Neuronal stem cell (in vitro differentiated cells): ENCODE measurements at regions not wholly inside any gene's neighbourhood (a gene's known extent, or its start where the extent isn't known, plus 50 kb on each side); places are given as distances from the start of the nearest gene placed in this dataset.
A peak's percentile ranks its signal among the peaks of the same experiment; 100 is the strongest.

Experiments used
- DNase-seq: peaks from one replicate; pipeline ENCODE4 v3.0.0-alpha.2; 2013; ENCODE audit warnings: low spot score
- H2AFZ ChIP-seq: one replicate; pipeline ENCODE4 v1.6.1; 2013; ENCODE audit warnings: mild to moderate bottlenecking, low read length, inconsistent platforms
- H2AK5ac ChIP-seq: 2 replicates; pipeline ENCODE4 v1.6.1; 2013; ENCODE audit warnings: low read depth, mild to moderate bottlenecking, inconsistent platforms, low read length, moderate library complexity, mixed read lengths
- H2BK120ac ChIP-seq: 2 replicates; pipeline ENCODE4 v1.6.1; 2013; ENCODE audit warnings: low read depth, mild to moderate bottlenecking, inconsistent platforms, low read length, moderate library complexity, mixed read lengths
- H2BK12ac ChIP-seq: one replicate; pipeline ENCODE4 v1.6.1; 2013; ENCODE audit warnings: low read length, inconsistent platforms
- H2BK15ac ChIP-seq: 2 replicates; pipeline ENCODE4 v1.6.1; 2013; ENCODE audit warnings: mild to moderate bottlenecking, low read length, inconsistent platforms, mixed read lengths
- H2BK5ac ChIP-seq: one replicate; pipeline ENCODE4 v1.6.1; 2013; ENCODE audit warnings: inconsistent platforms, mild to moderate bottlenecking, low read length, moderate library complexity
- H3K14ac ChIP-seq: one replicate; pipeline ENCODE4 v1.6.1; 2013; ENCODE audit warnings: low read length, inconsistent platforms
- H3K18ac ChIP-seq: 2 replicates; pipeline ENCODE4 v1.6.1; 2013; ENCODE audit warnings: low read length, inconsistent platforms
- H3K23ac ChIP-seq: 2 replicates; pipeline ENCODE4 v1.6.1; 2013; ENCODE audit warnings: low read depth, mild to moderate bottlenecking, mixed read lengths, low read length, inconsistent platforms; ENCODE audit not compliant: poor library complexity
- H3K27ac ChIP-seq: replicated peaks from 3 replicates; pipeline ENCODE4 v1.5.1; 2013; ENCODE audit warnings: low read length, inconsistent platforms
- H3K27me3 ChIP-seq, 3 experiments: 2 replicates each; pipeline ENCODE4 v1.6.1; 2013; ENCODE audit warnings: low read length in 3 of 3, mild to moderate bottlenecking in 2 of 3, inconsistent platforms in 1 of 3, low read depth in 1 of 3, mixed read lengths in 1 of 3, moderate library complexity in 1 of 3; ENCODE audit not compliant: control insufficient read depth in 3 of 3, insufficient read depth in 3 of 3
- H3K36me3 ChIP-seq, 2 donors: replicated peaks in 1 of 2; 2 replicates each; pipeline ENCODE4 v1.6.1; 2013; ENCODE audit warnings: low read length in 2 of 2; ENCODE audit not compliant: control insufficient read depth in 2 of 2, insufficient read depth in 2 of 2
- H3K4ac ChIP-seq: 2 replicates; pipeline ENCODE4 v1.6.1; 2013; ENCODE audit warnings: inconsistent platforms, mild to moderate bottlenecking, low read length, moderate library complexity
- H3K4me1 ChIP-seq, 2 donors: 1 replicate in 1 of 2; 2 replicates in 1 of 2; pipeline ENCODE4 v1.6.1; 2013; ENCODE audit warnings: low read length in 2 of 2, low read depth in 1 of 2; ENCODE audit not compliant: control insufficient read depth in 2 of 2, insufficient read depth in 1 of 2
- H3K4me2 ChIP-seq: one replicate; pipeline ENCODE4 v1.6.1; 2013; ENCODE audit warnings: mild to moderate bottlenecking, low read length, inconsistent platforms; ENCODE audit not compliant: insufficient read depth, poor library complexity, severe bottlenecking
- H3K4me3 ChIP-seq, 2 donors: 2 replicates each; pipeline ENCODE4 v1.5.1; 2013; ENCODE audit warnings: low read length in 2 of 2, mild to moderate bottlenecking in 2 of 2, inconsistent platforms in 1 of 2, moderate library complexity in 1 of 2
- H3K79me1 ChIP-seq: one replicate; pipeline ENCODE4 v1.6.1; 2013; ENCODE audit warnings: low read depth, mild to moderate bottlenecking, inconsistent platforms, low read length, moderate library complexity
- H3K9ac ChIP-seq: one replicate; pipeline ENCODE4 v1.6.1; 2013; ENCODE audit warnings: mild to moderate bottlenecking, low read depth, low read length, inconsistent platforms; ENCODE audit not compliant: poor library complexity
- H3K9me3 ChIP-seq, 2 donors: replicated peaks in 1 of 2; 2 replicates each; pipeline versions ENCODE3 to v1.6.1; 2013; ENCODE audit warnings: low read length in 2 of 2, mild to moderate bottlenecking in 2 of 2, inconsistent platforms in 1 of 2, low read depth in 1 of 2, mixed read lengths in 1 of 2, moderate library complexity in 1 of 2; ENCODE audit not compliant: control insufficient read depth in 2 of 2, insufficient read depth in 1 of 2
- H4K8ac ChIP-seq: one replicate; pipeline ENCODE4 v1.6.1; 2013; ENCODE audit warnings: low read depth, mild to moderate bottlenecking, inconsistent platforms, low read length, moderate library complexity
- H4K91ac ChIP-seq: one replicate; pipeline ENCODE4 v1.6.1; 2013; ENCODE audit warnings: low read length, low read depth, mild to moderate bottlenecking, inconsistent platforms; ENCODE audit not compliant: poor library complexity
- WGBS, 2 donors: extraction: QIAGEN DNeasy Blood & Tissue Kit; methylation state at CpG; one replicate each; pipeline ENCODE4 v1.1.7; 2013; ENCODE audit warnings: missing lambda C conversion rate in 2 of 2, mixed read lengths in 1 of 2; ENCODE audit not compliant: insufficient read length in 2 of 2, insufficient replicate concordance in 1 of 2; ENCODE audit errors: extremely low coverage in 2 of 2; 5-methylcytosine and 5-hydroxymethylcytosine counted together

DNA sequence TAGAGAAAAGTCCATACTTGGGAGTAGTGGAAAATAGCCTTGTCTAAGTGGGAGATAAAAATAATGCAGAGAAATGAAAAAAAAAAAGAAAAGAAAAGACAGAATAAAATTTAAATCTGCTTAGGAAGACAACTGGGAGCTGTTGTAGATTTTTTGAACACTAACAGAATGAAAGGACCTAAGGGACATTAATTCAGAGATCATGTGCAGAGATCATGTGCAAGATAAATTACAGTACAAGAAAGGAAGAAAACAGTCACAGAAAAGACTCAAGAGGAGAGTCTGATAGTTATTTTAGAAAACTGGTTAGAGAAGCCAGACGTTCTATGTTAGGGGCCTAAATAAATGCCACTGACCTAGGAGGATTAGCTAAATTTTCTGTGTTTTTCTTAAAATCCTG, 1226.8 kb upstream of the NUDT12 start:
- H3K4me3 ChIP-seq, result no peak overlapping the region
- H4K8ac ChIP-seq, result no peak overlapping the region
- H3K79me1 ChIP-seq, result no peaks in the 10 kb centered on the region
- no CpG with 5 or more reads among the region's 1 CpG for WGBS, 2 donors
- no peak overlapping the region for H2BK5ac ChIP-seq
- H3K27ac ChIP-seq, result no peak overlapping the region
- no peak overlapping the region for H2BK15ac ChIP-seq
- H3K4me1 ChIP-seq, result no peaks in the 10 kb centered on the region
- no peaks in the 10 kb centered on the region for H3K36me3 ChIP-seq
- no peak overlapping the region for H3K4me2 ChIP-seq
- H4K91ac ChIP-seq, result no peak overlapping the region
- no peaks in the 10 kb centered on the region for H3K9me3 ChIP-seq
- no peak overlapping the region for H2BK12ac ChIP-seq
- H3K14ac ChIP-seq, result no peak overlapping the region
- H3K23ac ChIP-seq, result no peak overlapping the region
- H3K27me3 ChIP-seq, result no peaks in the 10 kb centered on the region
- no peak overlapping the region for H2BK120ac ChIP-seq
- no peak overlapping the region for H3K18ac ChIP-seq
- no peak overlapping the region for H2AK5ac ChIP-seq
- no peak overlapping the region for H3K9ac ChIP-seq
- DNase-seq, result no peak
- no peak overlapping the region for H2AFZ ChIP-seq
- H3K4ac ChIP-seq, result no peak overlapping the region

DNA sequence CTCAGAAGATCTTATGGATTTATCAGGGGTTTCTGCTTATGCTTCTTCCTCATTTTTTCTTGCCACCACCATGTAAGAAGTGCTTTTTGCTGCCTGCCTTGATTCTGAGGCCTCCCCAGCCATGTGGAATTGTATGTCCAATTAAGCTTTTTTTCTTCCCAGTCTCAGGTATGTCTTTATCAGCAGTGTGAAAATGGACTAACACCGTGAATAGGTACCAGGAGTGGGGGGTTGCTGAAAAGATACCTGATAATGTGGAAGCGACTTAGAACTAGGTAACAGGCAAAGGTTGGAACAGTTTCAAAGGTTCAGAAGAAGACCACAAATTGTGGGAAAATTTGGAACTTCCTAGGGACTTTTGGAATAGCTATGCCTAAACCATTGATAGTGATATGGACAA, 1222.5 kb upstream of the NUDT12 start:
- Histone ChIP-seq H3K23ac (no peak overlapping the region), H3K27me3 (no peaks in the 10 kb centered on the region), H3K4me1 (no peaks in the 10 kb centered on the region), H3K18ac (no peak overlapping the region), H3K9me3 (no peaks in the 10 kb centered on the region), H4K91ac (no peak overlapping the region), H2BK5ac (no peak overlapping the region), H4K8ac (no peak overlapping the region), H3K4me2 (no peak overlapping the region), H3K79me1 (no peaks in the 10 kb centered on the region), H2AK5ac (no peak overlapping the region), H2AFZ (no peak overlapping the region), H2BK12ac (no peak overlapping the region), H3K4ac (no peak overlapping the region), H3K4me3 (no peak overlapping the region), H3K14ac (no peak overlapping the region), H3K9ac (no peak overlapping the region), H2BK15ac (no peak overlapping the region), H3K27ac (no peak overlapping the region), H2BK120ac (no peak overlapping the region), H3K36me3 (no peaks in the 10 kb centered on the region)
- DNase-seq, result no peak
- no CpG with 5 or more reads among the region's 2 CpGs for WGBS, 2 donors

DNA sequence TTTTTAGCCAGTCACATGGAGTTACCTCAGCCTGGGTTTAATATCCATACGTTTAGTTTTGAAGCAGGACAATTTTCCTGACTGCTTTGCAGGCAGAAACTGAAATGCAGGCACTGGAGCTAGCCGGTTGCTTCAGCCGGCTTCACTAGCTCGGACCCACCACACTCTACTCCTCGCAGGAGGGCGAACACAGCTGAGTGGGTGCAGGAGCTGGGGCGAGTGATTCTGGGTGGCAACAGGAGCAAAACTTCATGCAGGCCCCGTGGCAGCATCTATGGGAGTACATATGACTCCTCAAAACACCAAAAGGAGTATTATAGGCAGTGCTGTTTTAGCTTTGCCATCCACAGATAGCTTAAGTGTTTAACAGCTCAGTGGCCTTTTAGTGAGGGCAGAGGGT, 1211.8 kb upstream of the NUDT12 start:
- no peak overlapping the region for H4K8ac ChIP-seq
- no CpG with 5 or more reads among the region's 8 CpGs for WGBS, 2 donors
- H3K9ac ChIP-seq, result no peak overlapping the region
- no peak overlapping the region for H3K4ac ChIP-seq
- H2AFZ ChIP-seq, result peak overlapping the region; percentile 29
- H3K36me3 ChIP-seq, result no peaks in the 10 kb centered on the region
- H3K18ac ChIP-seq, result no peak overlapping the region
- H4K91ac ChIP-seq, result no peak overlapping the region
- H3K27me3 ChIP-seq, result no peaks in the 10 kb centered on the region
- H3K9me3 ChIP-seq, result peaks cover 0 to 3% of the 10 kb centered on the region in 2 donors
- H2BK15ac ChIP-seq, result no peak overlapping the region
- no peak overlapping the region for H2BK5ac ChIP-seq
- H2BK12ac ChIP-seq, result no peak overlapping the region
- no peak overlapping the region for H3K4me3 ChIP-seq
- no peak overlapping the region for H3K27ac ChIP-seq
- no peak overlapping the region for H3K4me2 ChIP-seq
- no peaks in the 10 kb centered on the region for H3K4me1 ChIP-seq
- H2BK120ac ChIP-seq, result no peak overlapping the region
- no peak for DNase-seq
- H3K14ac ChIP-seq, result no peak overlapping the region
- H3K23ac ChIP-seq, result no peak overlapping the region
- H2AK5ac ChIP-seq, result no peak overlapping the region
- H3K79me1 ChIP-seq, result no peaks in the 10 kb centered on the region

DNA sequence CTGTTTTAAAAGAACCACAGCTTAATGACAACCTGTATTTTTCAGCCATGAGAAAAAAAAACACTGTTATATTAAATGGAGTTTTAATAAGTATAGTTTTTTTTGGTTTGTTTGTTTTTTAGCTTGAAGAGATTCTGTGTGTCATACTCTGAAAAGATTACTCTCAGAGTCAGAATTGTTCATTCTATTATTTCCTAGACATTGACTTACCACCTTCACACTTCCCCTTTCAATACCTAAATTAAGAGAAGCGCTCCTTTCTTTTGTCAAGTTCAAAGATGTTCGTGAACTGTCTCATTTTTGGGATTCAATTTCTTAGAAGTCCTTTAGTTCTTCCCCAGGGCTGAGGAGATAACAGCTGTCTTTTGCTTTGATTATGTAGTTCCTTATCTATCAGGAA, 1201.6 kb upstream of the NUDT12 start:
- Histone ChIP-seq H3K36me3 (no peaks in the 10 kb centered on the region), H3K4me2 (no peak overlapping the region), H3K18ac (no peak overlapping the region), H3K27ac (no peak overlapping the region), H3K4me1 (no peaks in the 10 kb centered on the region), H4K91ac (no peak overlapping the region), H2AFZ (no peak overlapping the region), H2BK15ac (no peak overlapping the region), H2BK12ac (no peak overlapping the region), H3K23ac (no peak overlapping the region), H2BK120ac (no peak overlapping the region), H4K8ac (no peak overlapping the region), H3K4ac (no peak overlapping the region), H2AK5ac (no peak overlapping the region), H3K9ac (no peak overlapping the region), H3K79me1 (no peaks in the 10 kb centered on the region), H3K14ac (no peak overlapping the region), H3K27me3 (no peaks in the 10 kb centered on the region), H2BK5ac (no peak overlapping the region), H3K4me3 (no peak overlapping the region), H3K9me3 (no peaks in the 10 kb centered on the region)
- DNase-seq, result no peak
- no CpG with 5 or more reads among the region's 2 CpGs for WGBS, 2 donors
